Endothelial cell of umbilical vein (primary cell): ENCODE measurements at regions not wholly inside any gene's neighbourhood (a gene's known extent, or its start where the extent isn't known, plus 50 kb on each side); places are given as distances from the start of the nearest gene placed in this dataset.

ENCODE experiments used
- BruUV-seq: library from RNA; stranded (reverse); fragments of 400-500 nt; replicated peaks from 2 replicates; lab custom pipeline; 2021; lab: Mats Ljungman, UMichigan
- CTCF ChIA-PET: fragments of 300-600, 350-600 bp; sonication (Branson Sonifier 250); formaldehyde crosslinking; loops from one replicate; lab custom pipeline; 2021; ENCODE audit warnings: antibody characterized with exemption, inconsistent platforms; lab: Charles Lee
- POLR2A ChIA-PET: fragments of 300-600, 350-600 bp; sonication (Branson Sonifier 250); formaldehyde crosslinking; loops from one replicate; lab custom pipeline; 2021; ENCODE audit warnings: antibody characterized with exemption, inconsistent platforms; lab: Charles Lee
- DNase-seq: peaks from one replicate; pipeline ENCODE4 v3.0.0-alpha.2; 2011; ENCODE audit warnings: low read depth, low spot score
- FAIRE-seq: peaks from 2 replicates; lab custom pipeline; 2011; peaks lifted over from hg19 to GRCh38; lab: Jason Lieb, UNC
- H2AFZ ChIP-seq: 2 replicates; pipeline ENCODE4 v1.6.0; 2012; ENCODE audit warnings: low read depth, low read length, control low read depth, inconsistent platforms
- H3K27ac ChIP-seq: 2 replicates; pipeline ENCODE4 v1.5.1; 2011; ENCODE audit warnings: low read depth, mild to moderate bottlenecking, control low read depth, low read length, moderate library complexity; ENCODE audit not compliant: insufficient read depth
- H3K27me3 ChIP-seq, 2 experiments: 2 replicates each; pipeline versions ENCODE4 v1.6.0 to v1.6.1; 2011; ENCODE audit warnings: low read length in 2 of 2, mixed read lengths in 1 of 2; ENCODE audit not compliant: control insufficient read depth in 2 of 2, insufficient read depth in 2 of 2
- H3K36me3 ChIP-seq, 2 experiments: 2 replicates in 1 of 2; 3 replicates in 1 of 2; pipeline ENCODE4 v1.5.1; 2011; ENCODE audit warnings: low read length in 2 of 2, mild to moderate bottlenecking in 1 of 2, moderate library complexity in 1 of 2; ENCODE audit not compliant: control insufficient read depth in 2 of 2, insufficient read depth in 2 of 2; ENCODE audit errors: extremely low read depth in 1 of 2
- H3K4me1 ChIP-seq: 3 replicates; pipeline ENCODE4 v1.5.1; 2011; ENCODE audit warnings: mild to moderate bottlenecking, low read length; ENCODE audit not compliant: control insufficient read depth, insufficient read depth; ENCODE audit errors: extremely low read depth
- H3K4me2 ChIP-seq: 2 replicates; pipeline ENCODE4 v1.6.1; 2011; ENCODE audit warnings: low read length, control low read depth, mixed read lengths; ENCODE audit not compliant: insufficient read depth
- H3K4me3 ChIP-seq, 3 experiments: fragments of 200-600 bp in 1 of 3; sonication (generic), shearing (Covaris generic) in 1 of 3; replicated peaks in 1 of 3; 2 replicates each; pipeline ENCODE4 v1.5.1; 2011 to 2016; ENCODE audit warnings: control low read depth in 3 of 3, low read length in 3 of 3, mild to moderate bottlenecking in 2 of 3, inconsistent platforms in 1 of 3, low read depth in 1 of 3, moderate library complexity in 1 of 3; ENCODE audit not compliant: insufficient read depth in 1 of 3
- H3K79me2 ChIP-seq: 2 replicates; pipeline ENCODE4 v1.6.0; 2012; ENCODE audit warnings: low read length, inconsistent platforms; ENCODE audit not compliant: control insufficient read depth, insufficient read depth
- H3K9ac ChIP-seq: replicated peaks from 2 replicates; pipeline ENCODE3; 2011; ENCODE audit warnings: low read length, control low read depth; ENCODE audit not compliant: insufficient read depth; ENCODE audit errors: extremely low read depth
- H3K9me1 ChIP-seq: replicated peaks from 3 replicates; pipeline ENCODE4 v1.6.0; 2011; ENCODE audit warnings: mild to moderate bottlenecking, low read length; ENCODE audit not compliant: control insufficient read depth, insufficient read depth; ENCODE audit errors: extremely low read depth
- H3K9me3 ChIP-seq: replicated peaks from 2 replicates; pipeline ENCODE4 v1.5.1; 2012; ENCODE audit warnings: low read length, inconsistent platforms; ENCODE audit not compliant: control insufficient read depth, insufficient read depth
- H4K20me1 ChIP-seq: replicated peaks from 2 replicates; pipeline ENCODE3; 2011; ENCODE audit warnings: mild to moderate bottlenecking, low read length; ENCODE audit not compliant: control insufficient read depth, insufficient read depth; ENCODE audit errors: extremely low read depth
- EZH2 ChIP-seq: IDR thresholded peaks from 2 replicates; pipeline ENCODE4 v1.6.1; 2012; ENCODE audit warnings: borderline replicate concordance, low read depth, mild to moderate bottlenecking, moderate library complexity, low read length, inconsistent platforms; ENCODE audit not compliant: severe bottlenecking
- FOS ChIP-seq: IDR thresholded peaks from 2 replicates; pipeline ENCODE4 v1.6.1; 2011; ENCODE audit warnings: mild to moderate bottlenecking, low read length, moderate library complexity, borderline replicate concordance; ENCODE audit not compliant: insufficient read depth
- GATA2 ChIP-seq: IDR thresholded peaks from 2 replicates; pipeline ENCODE4 v1.7.0; 2011; ENCODE audit warnings: low read depth, mild to moderate bottlenecking, moderate library complexity, mixed read lengths, low read length; ENCODE audit not compliant: insufficient read length, insufficient read depth
- JUN ChIP-seq: IDR thresholded peaks from 2 replicates; pipeline ENCODE4 v1.6.1; 2011; ENCODE audit warnings: borderline replicate concordance, low read depth; ENCODE audit not compliant: insufficient read length, insufficient read depth
- MYC ChIP-seq: IDR thresholded peaks from one replicate; pipeline ENCODE4 v1.6.1; 2011; ENCODE audit warnings: mild to moderate bottlenecking, low read depth, low read length
- POLR2A ChIP-seq: IDR thresholded peaks from 2 replicates; pipeline ENCODE4 v1.6.1; 2012; ENCODE audit warnings: low read depth, mild to moderate bottlenecking, control low read depth, low read length
- POLR2AphosphoS5 ChIP-seq: IDR thresholded peaks from 2 replicates; pipeline ENCODE4 v1.6.1; 2012; ENCODE audit warnings: low read depth, mild to moderate bottlenecking, control low read depth, low read length, moderate library complexity; ENCODE audit not compliant: insufficient read depth
- dilution Hi-C: fragments of 300-500 bp; cut with MboI; formaldehyde crosslinking; loops from one replicate; pipeline ENCODE4 v1.15.0; 2019; ENCODE audit warnings: low sequenced_read_pairs; ENCODE audit not compliant: extremely low pct_ligation_motif_present
- intact Hi-C: fragments of 100-400 bp; cut with micrococcal nuclease; formaldehyde crosslinking; loops from one replicate; pipeline ENCODE4 v1.10.0; 2022
- TF ChIP-seq, protein P1 (sequence below): IDR thresholded peaks from 2 replicates; pipeline ENCODE4 v1.6.1; 2011; ENCODE audit not compliant: insufficient read depth, insufficient read length
- TF ChIP-seq, protein P2 (sequence below), 2 donors: IDR thresholded peaks; 1 replicate in 1 of 2; 2 replicates in 1 of 2; pipeline ENCODE4 v1.5.1; 2011; ENCODE audit warnings: low read length in 2 of 2, mild to moderate bottlenecking in 2 of 2, moderate library complexity in 2 of 2, control low read depth in 1 of 2, inconsistent platforms in 1 of 2, low read depth in 1 of 2; ENCODE audit not compliant: insufficient read depth in 1 of 2; ENCODE audit errors: extremely low read depth in 1 of 2

DNA sequence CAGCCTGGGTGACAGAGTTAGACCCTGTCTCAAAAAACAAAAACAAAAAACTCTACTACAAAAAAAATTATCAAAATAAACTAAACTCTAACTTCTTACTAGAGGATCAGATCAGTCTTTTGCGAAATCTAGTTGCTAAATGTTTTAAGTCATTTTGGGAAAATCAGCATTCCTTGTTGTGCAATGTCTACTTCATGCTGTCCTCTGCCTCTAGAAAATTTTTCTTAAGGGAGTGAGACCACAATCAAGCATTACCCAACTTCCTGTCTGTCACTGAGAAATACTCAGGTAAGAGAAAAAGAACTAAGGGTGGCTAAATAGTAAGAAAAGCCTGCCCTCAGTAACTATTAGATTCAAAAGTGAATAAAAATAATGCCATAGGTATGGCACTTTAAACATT, 67.2 kb upstream of the FOXD3 start:
- ChIA-PET POLR2A (no interaction called here), CTCF (no interaction called here)
- DNase-seq = no peak
- Histone ChIP-seq H3K27me3 (no peaks in the 10 kb centered on the region), H3K9me1 (no peaks in the 10 kb centered on the region), H3K27ac (no peak overlapping the region), H3K4me2 (no peak overlapping the region), H2AFZ (no peak overlapping the region), H4K20me1 (no peaks in the 10 kb centered on the region), H3K9ac (no peak overlapping the region), H3K4me3 (no peak overlapping the region), H3K9me3 (no peaks in the 10 kb centered on the region), H3K4me1 (no peaks in the 10 kb centered on the region), H3K36me3 (no peaks in the 10 kb centered on the region), H3K79me2 (no peaks in the 10 kb centered on the region)
- FAIRE-seq = no peak
- no TSS peak for BruUV-seq
- dilution Hi-C loops = no loop called here
- TF ChIP-seq, protein P1, sequence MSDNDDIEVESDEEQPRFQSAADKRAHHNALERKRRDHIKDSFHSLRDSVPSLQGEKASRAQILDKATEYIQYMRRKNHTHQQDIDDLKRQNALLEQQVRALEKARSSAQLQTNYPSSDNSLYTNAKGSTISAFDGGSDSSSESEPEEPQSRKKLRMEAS = no peak
- TF ChIP-seq, protein P2, sequence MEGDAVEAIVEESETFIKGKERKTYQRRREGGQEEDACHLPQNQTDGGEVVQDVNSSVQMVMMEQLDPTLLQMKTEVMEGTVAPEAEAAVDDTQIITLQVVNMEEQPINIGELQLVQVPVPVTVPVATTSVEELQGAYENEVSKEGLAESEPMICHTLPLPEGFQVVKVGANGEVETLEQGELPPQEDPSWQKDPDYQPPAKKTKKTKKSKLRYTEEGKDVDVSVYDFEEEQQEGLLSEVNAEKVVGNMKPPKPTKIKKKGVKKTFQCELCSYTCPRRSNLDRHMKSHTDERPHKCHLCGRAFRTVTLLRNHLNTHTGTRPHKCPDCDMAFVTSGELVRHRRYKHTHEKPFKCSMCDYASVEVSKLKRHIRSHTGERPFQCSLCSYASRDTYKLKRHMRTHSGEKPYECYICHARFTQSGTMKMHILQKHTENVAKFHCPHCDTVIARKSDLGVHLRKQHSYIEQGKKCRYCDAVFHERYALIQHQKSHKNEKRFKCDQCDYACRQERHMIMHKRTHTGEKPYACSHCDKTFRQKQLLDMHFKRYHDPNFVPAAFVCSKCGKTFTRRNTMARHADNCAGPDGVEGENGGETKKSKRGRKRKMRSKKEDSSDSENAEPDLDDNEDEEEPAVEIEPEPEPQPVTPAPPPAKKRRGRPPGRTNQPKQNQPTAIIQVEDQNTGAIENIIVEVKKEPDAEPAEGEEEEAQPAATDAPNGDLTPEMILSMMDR (IDR thresholded peaks at IDR 0.05; ENCODE audit: extremely low read depth in 1 of 2, insufficient read depth in 1 of 2, low read depth in 1 of 2, low read length in 2 of 2) = no peak
- TF ChIP-seq MYC (no peak), POLR2AphosphoS5 (no peak), POLR2A (no peak), EZH2 (no peak), FOS (no peak), GATA2 (no peak), JUN (no peak)
- intact Hi-C loops = no loop called here
